AG04450 (cell line): ENCODE measurements at regions not wholly inside any gene's neighbourhood (a gene's known extent, or its start where the extent isn't known, plus 50 kb on each side); places are given as distances from the start of the nearest gene placed in this dataset.
"Not testable (repeated sequence)": the region's sequence is repeated elsewhere in the genome, so short reads cannot be mapped to it uniquely, and the experiment has no call there.

Source experiments
- CTCF ChIA-PET: fragments of 300-600, 350-600 bp; formaldehyde crosslinking; extraction: SDS; loops from one replicate; lab custom pipeline; 2022; ENCODE audit warnings: antibody characterized with exemption, inconsistent platforms; lab: Charles Lee
- POLR2A ChIA-PET: fragments of 350-600 bp; formaldehyde crosslinking; extraction: SDS; loops from one replicate; lab custom pipeline; 2021; ENCODE audit warnings: antibody characterized with exemption, inconsistent platforms; lab: Yijun Ruan, JAX
- DNase-seq: peaks from one replicate; pipeline ENCODE4 v3.0.0-alpha.2; 2011; ENCODE audit warnings: low read depth, low spot score
- H3K27ac ChIP-seq: one replicate; pipeline ENCODE4 v1.5.1; 2012; ENCODE audit warnings: low read depth, low read length, control low read depth
- H3K27me3 ChIP-seq: one replicate; pipeline ENCODE4 v1.6.0; 2012; ENCODE audit warnings: low read length; ENCODE audit not compliant: control insufficient read depth, insufficient read depth
- H3K4me3 ChIP-seq: 2 replicates; pipeline ENCODE4 v1.5.1; 2011; ENCODE audit warnings: mild to moderate bottlenecking, low read depth, low read length, control low read depth
- H3K9me3 ChIP-seq: 2 replicates; pipeline ENCODE4 v1.5.1; 2012; ENCODE audit warnings: low read length; ENCODE audit not compliant: control insufficient read depth, insufficient read depth
- CTCF ChIP-seq: IDR thresholded peaks from 2 replicates; pipeline ENCODE4 v1.5.1; 2011; ENCODE audit warnings: low read depth, low read length, control low read depth, inconsistent platforms

DNA sequence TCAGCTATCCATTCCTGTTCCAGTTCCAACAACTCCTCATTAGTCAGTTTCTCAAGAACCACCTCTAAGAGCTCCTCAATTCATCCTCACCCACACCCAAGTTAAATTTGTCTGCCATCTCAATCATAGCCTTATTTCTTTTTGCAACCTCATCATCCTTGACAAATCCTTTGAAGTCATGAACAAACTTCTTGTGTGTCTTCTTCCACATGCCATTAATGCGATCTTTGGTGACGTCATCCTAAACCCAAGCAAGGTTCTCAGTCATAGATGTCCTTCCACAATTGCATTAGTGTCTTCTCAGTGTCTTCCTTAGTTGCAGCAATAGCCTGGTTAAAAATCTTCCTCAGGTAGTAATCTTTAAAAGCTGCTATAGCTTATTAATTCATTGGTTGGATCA, 71.2 kb upstream of the FSIP2 start:
- Histone ChIP-seq H3K27ac (no peak overlapping the region), H3K9me3 (peaks cover 5% of the 10 kb centered on the region; the same call in 1 of the 2 replicates), H3K4me3 (no peak overlapping the region), H3K27me3 (no peaks in the 10 kb centered on the region)
- ChIA-PET POLR2A (no interaction called here), CTCF (no interaction called here)
- no peak for DNase-seq
- no peak for TF ChIP-seq CTCF

DNA sequence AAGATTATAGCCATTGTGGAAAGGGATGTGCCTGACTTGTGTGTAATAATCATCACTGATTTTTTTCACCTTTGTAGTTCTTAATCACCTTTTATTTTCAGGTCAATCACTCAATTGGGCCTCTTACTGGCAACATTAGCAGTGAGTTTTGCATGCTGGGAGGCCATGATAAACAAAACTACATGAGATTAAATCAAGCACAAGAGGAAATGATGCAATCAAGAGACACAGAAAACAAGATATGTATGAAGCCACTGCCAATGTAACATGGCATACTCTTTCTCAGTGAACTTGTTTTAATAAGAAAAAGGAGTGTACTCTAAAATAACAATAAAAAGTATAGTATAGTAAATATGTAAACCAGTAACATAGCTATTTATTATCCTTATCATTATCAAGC, 69.9 kb upstream of the FSIP2 start:
- POLR2A ChIA-PET = no interaction called here
- Histone ChIP-seq H3K27ac (no peak overlapping the region), H3K27me3 (no peaks in the 10 kb centered on the region), H3K9me3 (peaks cover 5% of the 10 kb centered on the region; the same call in 1 of the 2 replicates), H3K4me3 (no peak overlapping the region)
- TF ChIP-seq CTCF = no peak
- DNase-seq = no peak
- CTCF ChIA-PET = no interaction called here

DNA sequence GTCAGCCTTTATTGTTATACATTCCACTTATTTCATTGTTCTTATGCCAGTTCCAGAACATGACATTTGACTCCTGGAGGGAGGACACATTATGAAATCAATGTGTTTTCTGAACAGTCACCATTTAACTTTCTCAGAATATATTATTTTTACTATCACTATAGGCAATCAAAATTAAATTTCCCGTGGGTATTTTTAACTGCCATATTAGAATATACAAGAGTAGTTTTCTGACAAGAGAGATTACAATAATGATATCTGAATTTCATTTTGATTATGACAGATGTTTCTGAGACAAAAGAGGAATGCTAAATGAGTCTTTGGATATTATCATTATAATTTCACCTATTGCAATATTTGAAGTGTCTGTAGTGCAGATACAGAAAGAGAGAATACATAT, 64.4 kb upstream of the FSIP2 start:
- H3K27ac ChIP-seq = no peak overlapping the region
- H3K4me3 ChIP-seq = no peak overlapping the region
- CTCF ChIA-PET = no interaction called here
- no peaks in the 10 kb centered on the region for H3K9me3 ChIP-seq
- POLR2A ChIA-PET = no interaction called here
- DNase-seq = no peak
- no peak for TF ChIP-seq CTCF
- no peaks in the 10 kb centered on the region for H3K27me3 ChIP-seq

DNA sequence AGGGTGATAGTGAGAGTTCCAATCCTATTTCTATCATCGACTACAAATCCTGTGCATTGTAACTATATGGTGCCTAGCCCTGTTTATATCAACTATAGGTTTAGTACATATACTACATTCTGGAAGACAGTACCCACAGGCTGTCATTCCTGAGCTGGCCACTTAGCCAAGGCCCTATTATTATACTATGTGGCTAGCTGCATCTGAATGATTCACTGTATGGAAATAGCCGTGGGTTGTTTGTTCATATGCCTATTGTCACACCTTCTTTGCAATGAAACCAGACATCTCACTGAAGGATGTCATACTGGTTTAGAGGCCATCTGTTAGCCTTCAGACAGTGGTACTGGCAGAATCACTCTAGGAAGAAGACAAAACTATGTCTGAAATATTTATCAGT, 62.3 kb upstream of the FSIP2 start:
- no peaks in the 10 kb centered on the region for H3K27me3 ChIP-seq
- H3K27ac ChIP-seq = no peak overlapping the region
- no peak overlapping the region for H3K4me3 ChIP-seq
- DNase-seq = no peak
- CTCF ChIA-PET = no interaction called here
- POLR2A ChIA-PET = no interaction called here
- no peaks in the 10 kb centered on the region for H3K9me3 ChIP-seq
- no peak for TF ChIP-seq CTCF

- CTCF ChIA-PET, H3K27me3 ChIP-seq, H3K9me3 ChIP-seq, H3K27ac ChIP-seq, POLR2A ChIA-PET, DNase-seq, H3K4me3 ChIP-seq: not testable (repeated sequence)
These were observed 51.6 kb upstream of the FSIP2 start for GRCh38 chr2:185687001-185687400.

DNA sequence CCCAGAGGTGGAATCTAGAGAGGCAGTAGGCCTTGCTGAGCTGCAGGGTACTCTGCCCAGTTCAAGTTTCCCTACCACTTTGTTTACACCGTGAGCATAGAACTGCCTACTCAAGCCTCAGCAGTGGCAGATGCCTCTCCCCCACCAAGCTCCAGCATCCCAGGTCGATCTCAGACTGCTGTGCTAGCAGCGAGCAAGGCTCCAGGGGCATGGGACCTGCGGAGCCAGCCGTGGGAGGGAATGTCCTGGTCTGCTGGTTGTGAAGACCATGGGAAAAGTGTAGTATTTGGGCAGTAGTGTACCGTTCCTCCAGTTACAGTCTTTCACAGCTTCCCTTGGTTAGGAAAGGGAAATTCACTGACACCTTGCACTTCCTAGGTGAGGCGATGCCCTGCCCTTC, 50.6 kb upstream of the FSIP2 start:
- no peak for TF ChIP-seq CTCF
- POLR2A ChIA-PET = no interaction called here
- no peak overlapping the region for H3K4me3 ChIP-seq
- peaks cover 7% of the 10 kb centered on the region for H3K9me3 ChIP-seq
- CTCF ChIA-PET = no interaction called here
- DNase-seq = no peak
- H3K27me3 ChIP-seq = no peaks in the 10 kb centered on the region
- no peak overlapping the region for H3K27ac ChIP-seq
